GM21381 (cell line): ENCODE measurements at regions not wholly inside any gene's neighbourhood (a gene's known extent, or its start where the extent isn't known, plus 50 kb on each side); places are given as distances from the start of the nearest gene placed in this dataset.

Experiments
- ATAC-seq: cut with Tn5 transposase; IDR thresholded peaks from one replicate; pipeline ENCODE4 v1.9.1; 2021; ENCODE audit warnings: mild to moderate bottlenecking, moderate library complexity; ENCODE audit not compliant: unreplicated experiment

DNA sequence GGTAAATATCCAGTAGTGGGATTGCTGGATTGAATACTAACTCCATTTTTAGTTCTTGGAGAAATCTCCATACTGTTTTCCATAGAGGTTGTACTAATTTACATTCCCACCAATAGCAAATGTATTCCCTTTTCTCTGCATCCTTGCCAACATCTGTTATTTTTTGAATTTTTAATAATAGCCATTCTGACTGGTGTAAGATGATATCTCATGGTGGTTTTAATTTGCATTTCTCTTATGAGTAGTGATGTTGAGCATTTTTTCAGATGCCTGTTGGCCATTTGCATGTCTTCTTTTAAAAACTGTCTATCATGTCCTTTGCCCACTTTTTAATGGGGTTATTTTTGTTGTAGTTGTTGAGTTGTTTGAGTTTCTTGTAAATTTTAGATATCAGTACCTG, 253.2 kb downstream of the HAO1 start:
- ATAC-seq, result no peak

GRCh38 chr20:7689151-7689550, 251.1 kb downstream of the HAO1 start:
- ATAC-seq, result no peak

DNA sequence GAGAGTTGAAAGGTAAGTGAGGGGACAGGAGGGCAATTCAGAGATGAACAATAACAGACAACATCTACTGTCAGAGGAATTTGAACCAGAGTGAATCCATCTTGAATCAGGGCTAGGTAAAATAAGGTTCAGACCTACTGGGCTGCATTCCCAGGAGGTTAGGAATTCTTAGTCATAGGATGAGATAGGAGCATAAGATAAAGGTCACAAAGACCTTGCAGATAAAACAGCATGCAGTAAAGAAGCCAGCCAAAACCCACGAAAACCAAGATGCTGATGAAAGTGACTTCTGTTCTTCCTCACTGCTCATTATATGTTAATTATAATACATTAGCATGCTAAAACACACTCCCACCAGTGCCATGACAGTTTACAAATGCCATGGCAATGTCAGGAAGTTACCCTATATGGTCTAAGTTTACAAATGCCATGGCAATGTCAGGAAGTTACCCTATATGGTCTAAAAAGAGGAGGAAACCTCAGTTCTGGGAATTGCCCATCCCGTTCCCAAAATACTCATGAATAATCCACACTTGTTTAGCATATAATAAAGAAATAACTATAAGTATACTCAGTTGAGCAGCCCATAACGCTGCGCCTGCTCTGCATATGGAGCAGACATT, 248.5 kb downstream of the HAO1 start:
- no peak for ATAC-seq

- no peak for ATAC-seq
These were observed 247.8 kb downstream of the HAO1 start for GRCh38 chr20:7692478-7692877.

GRCh38 chr20:7693761-7694160, 246.5 kb downstream of the HAO1 start:
- no peak for ATAC-seq

GRCh38 chr20:7695051-7695495, 245.2 kb downstream of the HAO1 start:
- ATAC-seq, result no peak

DNA sequence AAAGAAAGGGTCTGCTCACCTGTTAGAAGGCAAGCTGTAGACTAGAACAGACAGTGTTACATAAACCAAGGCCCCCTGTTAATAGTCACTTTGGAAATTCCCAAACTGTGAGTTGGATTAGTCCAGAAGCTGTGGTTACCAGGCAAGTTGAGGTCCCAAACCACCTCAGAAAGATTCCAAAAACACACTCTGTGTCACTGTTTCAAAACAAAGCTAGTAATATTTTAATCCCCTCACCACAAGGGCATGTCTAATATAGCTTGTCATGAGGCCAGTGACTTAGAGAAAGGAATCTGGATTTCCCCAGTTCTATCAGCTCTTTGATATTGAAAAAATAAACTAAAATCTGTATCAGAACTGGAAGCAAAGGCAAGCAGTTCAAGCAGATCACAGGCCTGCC, 244.6 kb downstream of the HAO1 start:
- ATAC-seq, result no peak

- no peak for ATAC-seq
These were observed 243.9 kb downstream of the HAO1 start for GRCh38 chr20:7696311-7696710.

GRCh38 chr20:7702141-7702540, 238.1 kb downstream of the HAO1 start:
- ATAC-seq, result no peak

DNA sequence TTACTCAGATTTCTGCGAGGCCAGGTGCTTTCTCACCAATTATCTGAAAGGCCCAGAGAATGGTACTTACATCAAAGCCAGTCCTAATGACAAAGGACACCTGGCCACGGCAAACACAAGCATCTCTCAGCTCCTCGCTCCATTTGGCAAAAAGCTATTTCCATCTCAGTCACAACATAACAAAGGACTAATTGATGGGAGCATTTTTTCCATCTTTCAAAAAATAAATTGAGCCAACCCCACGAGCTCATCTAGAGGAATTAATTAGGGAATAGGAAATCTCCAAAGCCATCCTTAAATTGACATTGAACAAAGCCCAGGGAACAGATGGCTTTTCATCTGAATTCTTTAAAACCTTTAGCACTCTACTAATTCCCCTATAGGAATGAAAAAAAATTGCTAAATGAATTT, 236.7 kb downstream of the HAO1 start:
- no peak for ATAC-seq

- no peak for ATAC-seq
These were observed 236.3 kb downstream of the HAO1 start for GRCh38 chr20:7703996-7704395.

- ATAC-seq, result no peak
These were observed 232.1 kb downstream of the HAO1 start for GRCh38 chr20:7708112-7708511.

- no peak for ATAC-seq
These were observed 231.5 kb downstream of the HAO1 start for GRCh38 chr20:7708782-7709181.

DNA sequence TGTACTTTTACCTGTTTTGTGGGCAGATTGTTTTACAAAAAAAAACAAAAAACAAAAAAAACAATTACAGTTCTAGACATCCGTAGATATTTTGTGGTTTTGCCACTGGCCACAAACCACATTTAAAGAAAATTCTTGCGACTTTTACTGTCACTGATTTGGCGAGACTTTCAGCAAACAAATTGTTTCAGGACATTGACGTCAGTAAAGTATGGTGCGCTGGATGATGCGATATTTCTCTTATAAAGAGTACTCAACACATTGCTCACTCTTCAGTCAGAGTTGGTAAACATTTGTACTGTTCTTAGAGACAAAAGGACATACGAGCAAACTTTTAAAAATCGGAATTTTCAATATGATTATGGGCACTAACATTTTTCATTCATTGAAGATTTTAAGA, 229.8 kb downstream of the HAO1 start:
- no peak for ATAC-seq

GRCh38 chr20:7712661-7713060, 227.6 kb downstream of the HAO1 start:
- ATAC-seq, result no peak

- no peak for ATAC-seq
These were observed 225.7 kb downstream of the HAO1 start for GRCh38 chr20:7714549-7714948.

DNA sequence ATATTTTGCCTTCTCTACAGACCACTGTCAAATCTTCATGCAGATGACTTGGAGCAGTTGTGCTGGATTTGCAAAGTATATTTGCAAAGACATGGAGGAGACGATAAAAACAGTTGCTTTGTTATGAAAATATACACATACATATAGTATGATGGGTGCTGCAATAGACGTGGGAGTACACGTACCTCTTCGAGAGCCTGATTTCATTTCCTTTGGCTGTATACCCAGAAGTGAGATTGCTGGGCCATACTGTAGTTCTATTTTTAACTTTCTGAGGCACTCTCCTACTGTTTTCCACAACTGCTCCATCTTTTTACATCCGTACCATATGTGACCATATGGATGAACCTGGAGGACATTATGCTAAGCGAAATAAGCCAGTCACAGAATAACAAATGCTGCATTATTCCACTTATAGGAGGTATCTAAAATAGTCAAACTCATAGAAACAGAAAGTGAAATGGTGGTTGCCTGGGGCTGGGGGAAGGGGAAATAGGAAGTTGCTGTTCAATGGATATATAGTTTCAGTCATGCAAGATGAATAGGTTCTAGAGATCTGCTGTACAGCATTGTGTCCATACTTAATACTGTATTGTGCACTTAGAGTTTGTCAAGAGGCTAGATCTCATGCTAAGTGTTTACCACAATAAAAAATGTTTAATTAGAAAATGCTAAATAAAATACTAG, 223.8 kb downstream of the HAO1 start:
- no peak for ATAC-seq

DNA sequence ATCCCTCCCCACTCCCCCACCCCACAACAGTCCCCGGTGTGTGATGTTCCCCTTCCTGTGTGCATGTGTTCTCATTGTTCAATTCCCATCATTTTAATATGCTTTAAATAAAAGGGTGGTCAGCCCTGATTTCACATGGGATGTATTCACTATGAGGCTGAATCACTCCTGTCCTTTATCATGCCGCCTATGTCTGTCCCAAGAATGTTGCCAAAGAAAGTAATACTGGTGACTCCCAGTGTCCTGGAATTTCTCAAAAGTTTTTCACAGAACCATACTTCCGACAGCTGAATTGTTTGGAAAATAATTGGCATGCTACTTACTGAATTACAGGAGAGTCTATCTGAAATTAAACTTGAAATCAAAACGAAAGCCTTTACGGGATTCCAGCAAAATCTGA, 217.7 kb downstream of the HAO1 start:
- ATAC-seq, result no peak

DNA sequence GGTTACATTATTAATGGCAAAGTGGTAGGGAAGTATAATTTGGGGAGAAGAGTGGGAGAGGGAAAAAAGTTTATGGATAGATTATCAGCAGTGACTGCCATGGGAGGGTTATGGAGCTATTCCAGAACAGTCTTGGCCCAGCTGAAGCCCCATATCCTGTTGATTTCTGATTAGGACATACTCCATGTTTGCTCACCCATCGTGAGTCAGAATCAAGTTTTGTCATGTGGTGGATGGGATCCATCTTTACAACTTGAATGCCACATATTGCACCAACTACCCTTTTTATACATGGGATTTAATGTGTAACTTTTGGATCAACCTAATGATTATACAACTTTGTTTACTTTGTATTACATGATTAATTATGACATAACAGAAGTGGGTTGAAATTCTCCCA, 217.0 kb downstream of the HAO1 start:
- no peak for ATAC-seq

DNA sequence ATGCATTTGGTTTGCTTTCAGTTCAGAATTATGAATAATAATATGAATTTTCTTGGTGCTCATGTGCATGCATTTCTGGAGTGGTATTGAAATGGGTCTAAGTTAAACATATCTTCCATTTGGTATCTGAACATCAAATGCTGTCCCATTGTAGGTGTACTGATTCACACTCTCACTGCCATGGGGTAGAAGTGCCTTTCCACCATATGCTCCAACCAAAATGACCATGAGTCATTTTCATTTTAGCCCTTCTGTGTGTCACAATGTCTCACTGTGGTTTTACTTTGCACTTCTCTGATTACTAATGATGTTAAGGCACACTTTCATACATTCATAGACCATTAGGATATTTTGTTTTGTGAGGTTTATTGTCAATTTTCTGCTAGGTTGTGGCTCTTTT, 211.9 kb downstream of the HAO1 start:
- no peak for ATAC-seq

DNA sequence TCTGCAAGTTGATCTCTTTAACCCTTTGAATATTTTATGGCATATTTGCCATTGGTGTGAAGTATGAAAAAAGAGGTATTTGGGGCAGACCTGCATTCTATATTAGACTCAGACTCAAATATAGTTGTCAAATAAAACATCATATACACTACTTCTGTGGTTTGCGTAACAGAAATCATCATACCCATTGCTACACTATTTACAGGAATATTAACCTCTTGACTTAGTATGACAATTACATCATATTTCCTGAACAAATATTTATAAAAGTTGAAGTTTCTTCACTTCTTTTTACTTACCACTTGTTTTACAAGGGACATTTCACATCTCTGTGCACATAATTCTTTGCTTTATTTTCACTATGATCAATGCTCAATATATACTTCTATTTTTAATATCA, 206.0 kb downstream of the HAO1 start:
- no peak for ATAC-seq

DNA sequence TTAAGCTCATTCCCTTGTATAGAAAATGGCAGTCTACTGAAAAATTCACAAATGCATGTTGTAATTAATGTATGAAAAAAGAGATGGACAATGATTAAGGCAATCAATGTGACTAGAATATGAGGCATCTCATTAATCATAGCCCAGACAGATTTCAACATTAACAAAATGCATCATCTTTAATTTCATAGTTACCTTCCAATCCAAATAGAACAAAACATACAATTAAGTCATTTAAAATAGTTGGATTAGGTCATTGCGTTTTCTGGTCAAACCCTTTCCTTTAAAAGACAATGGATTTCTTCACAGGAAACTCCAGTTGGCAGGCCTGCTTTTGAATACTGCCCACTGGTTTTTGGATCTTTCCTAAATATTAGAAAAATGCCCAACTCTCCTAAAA, 203.9 kb downstream of the HAO1 start:
- ATAC-seq, result no peak

GRCh38 chr20:7741866-7742265, 198.4 kb downstream of the HAO1 start:
- ATAC-seq, result no peak
